Endothelial cell of umbilical vein (primary cell): ENCODE measurements at regions not wholly inside any gene's neighbourhood (a gene's known extent, or its start where the extent isn't known, plus 50 kb on each side); places are given as distances from the start of the nearest gene placed in this dataset.

Source experiments
- BruUV-seq: library from RNA; stranded (reverse); fragments of 400-500 nt; replicated peaks from 2 replicates; lab custom pipeline; 2021; lab: Mats Ljungman, UMichigan
- CTCF ChIA-PET: fragments of 300-600, 350-600 bp; sonication (Branson Sonifier 250); formaldehyde crosslinking; loops from one replicate; lab custom pipeline; 2021; ENCODE audit warnings: antibody characterized with exemption, inconsistent platforms; lab: Charles Lee
- POLR2A ChIA-PET: fragments of 300-600, 350-600 bp; sonication (Branson Sonifier 250); formaldehyde crosslinking; loops from one replicate; lab custom pipeline; 2021; ENCODE audit warnings: antibody characterized with exemption, inconsistent platforms; lab: Charles Lee
- DNase-seq: peaks from one replicate; pipeline ENCODE4 v3.0.0-alpha.2; 2011; ENCODE audit warnings: low read depth, low spot score
- FAIRE-seq: peaks from 2 replicates; lab custom pipeline; 2011; peaks lifted over from hg19 to GRCh38; lab: Jason Lieb, UNC
- H2AFZ ChIP-seq: 2 replicates; pipeline ENCODE4 v1.6.0; 2012; ENCODE audit warnings: low read depth, low read length, control low read depth, inconsistent platforms
- H3K27ac ChIP-seq: 2 replicates; pipeline ENCODE4 v1.5.1; 2011; ENCODE audit warnings: low read depth, mild to moderate bottlenecking, control low read depth, low read length, moderate library complexity; ENCODE audit not compliant: insufficient read depth
- H3K27me3 ChIP-seq, 2 experiments: 2 replicates each; pipeline versions ENCODE4 v1.6.0 to v1.6.1; 2011; ENCODE audit warnings: low read length in 2 of 2, mixed read lengths in 1 of 2; ENCODE audit not compliant: control insufficient read depth in 2 of 2, insufficient read depth in 2 of 2
- H3K36me3 ChIP-seq, 2 experiments: 2 replicates in 1 of 2; 3 replicates in 1 of 2; pipeline ENCODE4 v1.5.1; 2011; ENCODE audit warnings: low read length in 2 of 2, mild to moderate bottlenecking in 1 of 2, moderate library complexity in 1 of 2; ENCODE audit not compliant: control insufficient read depth in 2 of 2, insufficient read depth in 2 of 2; ENCODE audit errors: extremely low read depth in 1 of 2
- H3K4me1 ChIP-seq: 3 replicates; pipeline ENCODE4 v1.5.1; 2011; ENCODE audit warnings: mild to moderate bottlenecking, low read length; ENCODE audit not compliant: control insufficient read depth, insufficient read depth; ENCODE audit errors: extremely low read depth
- H3K4me2 ChIP-seq: 2 replicates; pipeline ENCODE4 v1.6.1; 2011; ENCODE audit warnings: low read length, control low read depth, mixed read lengths; ENCODE audit not compliant: insufficient read depth
- H3K4me3 ChIP-seq, 3 experiments: fragments of 200-600 bp in 1 of 3; sonication (generic), shearing (Covaris generic) in 1 of 3; replicated peaks in 1 of 3; 2 replicates each; pipeline ENCODE4 v1.5.1; 2011 to 2016; ENCODE audit warnings: control low read depth in 3 of 3, low read length in 3 of 3, mild to moderate bottlenecking in 2 of 3, inconsistent platforms in 1 of 3, low read depth in 1 of 3, moderate library complexity in 1 of 3; ENCODE audit not compliant: insufficient read depth in 1 of 3
- H3K79me2 ChIP-seq: 2 replicates; pipeline ENCODE4 v1.6.0; 2012; ENCODE audit warnings: low read length, inconsistent platforms; ENCODE audit not compliant: control insufficient read depth, insufficient read depth
- H3K9ac ChIP-seq: replicated peaks from 2 replicates; pipeline ENCODE3; 2011; ENCODE audit warnings: low read length, control low read depth; ENCODE audit not compliant: insufficient read depth; ENCODE audit errors: extremely low read depth
- H3K9me1 ChIP-seq: replicated peaks from 3 replicates; pipeline ENCODE4 v1.6.0; 2011; ENCODE audit warnings: mild to moderate bottlenecking, low read length; ENCODE audit not compliant: control insufficient read depth, insufficient read depth; ENCODE audit errors: extremely low read depth
- H3K9me3 ChIP-seq: replicated peaks from 2 replicates; pipeline ENCODE4 v1.5.1; 2012; ENCODE audit warnings: low read length, inconsistent platforms; ENCODE audit not compliant: control insufficient read depth, insufficient read depth
- H4K20me1 ChIP-seq: replicated peaks from 2 replicates; pipeline ENCODE3; 2011; ENCODE audit warnings: mild to moderate bottlenecking, low read length; ENCODE audit not compliant: control insufficient read depth, insufficient read depth; ENCODE audit errors: extremely low read depth
- CTCF ChIP-seq, 2 donors: IDR thresholded peaks; 1 replicate in 1 of 2; 2 replicates in 1 of 2; pipeline ENCODE4 v1.5.1; 2011; ENCODE audit warnings: low read length in 2 of 2, mild to moderate bottlenecking in 2 of 2, moderate library complexity in 2 of 2, control low read depth in 1 of 2, inconsistent platforms in 1 of 2, low read depth in 1 of 2; ENCODE audit not compliant: insufficient read depth in 1 of 2; ENCODE audit errors: extremely low read depth in 1 of 2
- EZH2 ChIP-seq: IDR thresholded peaks from 2 replicates; pipeline ENCODE4 v1.6.1; 2012; ENCODE audit warnings: borderline replicate concordance, low read depth, mild to moderate bottlenecking, moderate library complexity, low read length, inconsistent platforms; ENCODE audit not compliant: severe bottlenecking
- FOS ChIP-seq: IDR thresholded peaks from 2 replicates; pipeline ENCODE4 v1.6.1; 2011; ENCODE audit warnings: mild to moderate bottlenecking, low read length, moderate library complexity, borderline replicate concordance; ENCODE audit not compliant: insufficient read depth
- GATA2 ChIP-seq: IDR thresholded peaks from 2 replicates; pipeline ENCODE4 v1.7.0; 2011; ENCODE audit warnings: low read depth, mild to moderate bottlenecking, moderate library complexity, mixed read lengths, low read length; ENCODE audit not compliant: insufficient read length, insufficient read depth
- JUN ChIP-seq: IDR thresholded peaks from 2 replicates; pipeline ENCODE4 v1.6.1; 2011; ENCODE audit warnings: borderline replicate concordance, low read depth; ENCODE audit not compliant: insufficient read length, insufficient read depth
- MAX ChIP-seq: IDR thresholded peaks from 2 replicates; pipeline ENCODE4 v1.6.1; 2011; ENCODE audit not compliant: insufficient read depth, insufficient read length
- MYC ChIP-seq: IDR thresholded peaks from one replicate; pipeline ENCODE4 v1.6.1; 2011; ENCODE audit warnings: mild to moderate bottlenecking, low read depth, low read length
- POLR2A ChIP-seq: IDR thresholded peaks from 2 replicates; pipeline ENCODE4 v1.6.1; 2012; ENCODE audit warnings: low read depth, mild to moderate bottlenecking, control low read depth, low read length
- POLR2AphosphoS5 ChIP-seq: IDR thresholded peaks from 2 replicates; pipeline ENCODE4 v1.6.1; 2012; ENCODE audit warnings: low read depth, mild to moderate bottlenecking, control low read depth, low read length, moderate library complexity; ENCODE audit not compliant: insufficient read depth
- dilution Hi-C: fragments of 300-500 bp; cut with MboI; formaldehyde crosslinking; loops from one replicate; pipeline ENCODE4 v1.15.0; 2019; ENCODE audit warnings: low sequenced_read_pairs; ENCODE audit not compliant: extremely low pct_ligation_motif_present
- intact Hi-C: fragments of 100-400 bp; cut with micrococcal nuclease; formaldehyde crosslinking; loops from one replicate; pipeline ENCODE4 v1.10.0; 2022

- no peaks in the 10 kb centered on the region for H3K9me1 ChIP-seq
- H3K4me1 ChIP-seq: no peaks in the 10 kb centered on the region
- H3K79me2 ChIP-seq: no peaks in the 10 kb centered on the region
- POLR2A ChIA-PET: no interaction called here
- no peak overlapping the region for H3K4me2 ChIP-seq
- no TSS peak for BruUV-seq
- H3K27ac ChIP-seq: no peak overlapping the region
- CTCF ChIA-PET: no interaction called here
- no peak overlapping the region for H3K4me3 ChIP-seq
- DNase-seq (no peak), FAIRE-seq (no peak)
- intact Hi-C loops (no loop called here), dilution Hi-C loops (no loop called here)
- no peaks in the 10 kb centered on the region for H3K27me3 ChIP-seq
- H2AFZ ChIP-seq: no peak overlapping the region
- no peaks in the 10 kb centered on the region for H4K20me1 ChIP-seq
- H3K9ac ChIP-seq: no peak overlapping the region
- no peak for TF ChIP-seq POLR2A
- no peak for TF ChIP-seq MAX
- no peaks in the 10 kb centered on the region for H3K36me3 ChIP-seq
- no peaks in the 10 kb centered on the region for H3K9me3 ChIP-seq
These were observed 91.2 kb upstream of the PARD3 start for GRCh38 chr10:34906067-34906965.

- H3K4me3 ChIP-seq: no peak overlapping the region
- no peak for DNase-seq
- BruUV-seq: no TSS peak
- intact Hi-C loops: no loop called here
- no peaks in the 10 kb centered on the region for H3K9me1 ChIP-seq
- no peaks in the 10 kb centered on the region for H3K27me3 ChIP-seq
- H3K9ac ChIP-seq: no peak overlapping the region
- no peak for TF ChIP-seq MYC
- no peak for TF ChIP-seq FOS
- no peak for TF ChIP-seq POLR2AphosphoS5
- TF ChIP-seq CTCF (IDR thresholded peaks at IDR 0.05; ENCODE audit: extremely low read depth in 1 of 2, insufficient read depth in 1 of 2, low read depth in 1 of 2, low read length in 2 of 2): no peak
- TF ChIP-seq JUN: no peak
- TF ChIP-seq GATA2: no peak
- TF ChIP-seq POLR2A: no peak
- no peak for TF ChIP-seq MAX
- TF ChIP-seq EZH2: no peak
- dilution Hi-C loops: no loop called here
- POLR2A ChIA-PET: no interaction called here
- no peaks in the 10 kb centered on the region for H3K36me3 ChIP-seq
- no peak overlapping the region for H3K4me2 ChIP-seq
- H4K20me1 ChIP-seq: no peaks in the 10 kb centered on the region
- H2AFZ ChIP-seq: no peak overlapping the region
- FAIRE-seq: no peak
- no peaks in the 10 kb centered on the region for H3K9me3 ChIP-seq
- no peaks in the 10 kb centered on the region for H3K79me2 ChIP-seq
- no peak overlapping the region for H3K27ac ChIP-seq
- CTCF ChIA-PET: no interaction called here
- no peaks in the 10 kb centered on the region for H3K4me1 ChIP-seq
These were observed 90.3 kb upstream of the PARD3 start for GRCh38 chr10:34905200-34905927.
